GM18873 (cell line): ENCODE measurements at regions not wholly inside any gene's neighbourhood (a gene's known extent, or its start where the extent isn't known, plus 50 kb on each side); places are given as distances from the start of the nearest gene placed in this dataset.

ENCODE experiments used
- ATAC-seq: cut with Tn5 transposase; IDR thresholded peaks from one replicate; pipeline ENCODE4 v1.9.1; 2021; ENCODE audit warnings: mild to moderate bottlenecking, moderate library complexity, moderate number of reproducible peaks; ENCODE audit not compliant: unreplicated experiment, low FRiP score

DNA sequence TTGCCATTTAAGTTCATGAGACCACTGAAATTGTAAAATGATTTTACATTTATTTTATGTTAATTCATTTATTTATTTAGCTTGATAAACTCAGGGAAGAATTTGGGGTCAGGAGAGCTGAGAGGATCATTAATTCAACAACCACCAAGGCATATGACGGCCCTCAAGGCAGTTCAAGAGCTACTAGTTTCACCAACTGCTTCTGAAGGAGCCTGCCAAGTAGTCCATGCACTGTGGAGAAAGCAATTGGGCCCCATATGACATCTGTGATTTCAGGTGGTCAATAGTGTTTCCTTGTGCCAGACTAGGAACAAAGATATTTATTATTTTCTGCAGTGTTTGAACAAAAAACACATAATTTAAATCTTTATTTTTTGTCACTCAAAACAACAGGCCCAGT is 236.4 kb downstream of the CASP12 start:
- ATAC-seq, result no peak

GRCh38 chr11:104661471-104661870 is 236.8 kb downstream of the CASP12 start:
- ATAC-seq, result no peak

DNA sequence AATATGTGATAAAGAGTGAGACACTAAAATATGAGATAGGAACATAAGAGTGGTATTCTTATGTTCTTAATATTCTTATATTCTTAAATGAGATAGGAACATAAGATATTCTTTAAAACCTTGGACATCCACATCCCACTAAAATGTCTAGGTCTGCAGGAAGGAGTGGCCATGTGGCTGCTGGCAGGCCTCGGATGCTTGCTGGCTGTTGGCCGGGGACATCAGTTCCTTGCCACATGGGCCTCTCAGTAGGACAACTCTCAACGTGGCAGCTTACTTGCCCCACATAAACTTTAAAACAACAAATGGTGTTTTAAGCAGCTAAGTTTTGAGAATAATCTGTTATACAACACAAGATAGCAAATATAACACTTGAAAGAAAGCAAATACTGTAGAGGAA is 240.1 kb downstream of the CASP12 start:
- no peak for ATAC-seq

GRCh38 chr11:104657083-104657482 is 241.2 kb downstream of the CASP12 start:
- no peak for ATAC-seq

- ATAC-seq, result no peak
Measured at GRCh38 chr11:104655066-104655465, 243.2 kb downstream of the CASP12 start.

DNA sequence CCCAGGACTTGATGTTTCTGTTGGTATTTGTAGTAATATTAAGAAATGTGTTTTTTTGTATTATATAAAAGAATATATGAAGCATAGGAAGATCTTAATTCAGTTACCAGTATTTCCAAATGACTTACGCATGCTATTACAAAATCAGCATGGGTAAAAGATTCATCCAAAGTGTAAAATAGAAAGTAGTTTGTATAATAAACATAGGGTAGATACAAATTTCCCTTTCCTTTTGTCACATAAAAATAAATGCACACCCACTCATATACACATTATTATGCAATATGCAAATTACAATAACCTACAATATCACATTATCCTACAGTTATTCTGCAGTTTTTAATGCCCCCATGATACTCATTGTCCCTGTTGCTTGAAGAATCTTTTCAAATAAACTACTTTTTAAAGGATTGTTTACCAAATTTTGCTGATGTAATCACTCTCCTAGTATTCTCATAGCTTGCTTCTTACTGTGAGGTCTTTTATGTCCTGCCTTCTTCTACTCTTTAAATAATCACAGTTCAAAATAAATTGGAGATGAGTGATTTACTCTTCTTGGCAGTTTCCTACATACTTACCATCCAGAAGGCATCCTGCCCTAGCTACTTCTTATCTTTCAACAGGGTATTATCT is 244.0 kb downstream of the CASP12 start:
- no peak for ATAC-seq

GRCh38 chr11:104653407-104653806 is 244.9 kb downstream of the CASP12 start:
- ATAC-seq, result no peak

GRCh38 chr11:104652996-104653395 is 245.3 kb downstream of the CASP12 start:
- no peak for ATAC-seq

DNA sequence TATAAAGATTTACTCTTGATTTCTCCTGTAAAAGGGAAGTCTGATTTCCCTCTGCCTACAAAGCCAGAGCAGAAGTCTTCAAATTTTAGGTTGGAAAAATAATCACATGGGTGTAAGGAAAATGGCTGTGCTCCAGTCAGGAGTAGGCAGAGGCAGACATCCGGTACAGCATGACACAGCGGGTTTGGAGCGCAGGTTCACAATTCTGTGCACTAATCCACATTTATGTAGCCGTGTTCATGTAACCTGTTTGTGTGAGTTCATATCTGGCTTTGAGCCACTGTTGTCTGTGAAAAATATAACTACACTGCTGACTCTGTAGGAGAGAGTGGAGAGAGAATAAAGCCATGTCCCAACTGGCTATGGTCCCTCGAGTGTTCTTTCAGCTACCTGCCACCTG is 248.0 kb downstream of the CASP12 start:
- ATAC-seq, result no peak

DNA sequence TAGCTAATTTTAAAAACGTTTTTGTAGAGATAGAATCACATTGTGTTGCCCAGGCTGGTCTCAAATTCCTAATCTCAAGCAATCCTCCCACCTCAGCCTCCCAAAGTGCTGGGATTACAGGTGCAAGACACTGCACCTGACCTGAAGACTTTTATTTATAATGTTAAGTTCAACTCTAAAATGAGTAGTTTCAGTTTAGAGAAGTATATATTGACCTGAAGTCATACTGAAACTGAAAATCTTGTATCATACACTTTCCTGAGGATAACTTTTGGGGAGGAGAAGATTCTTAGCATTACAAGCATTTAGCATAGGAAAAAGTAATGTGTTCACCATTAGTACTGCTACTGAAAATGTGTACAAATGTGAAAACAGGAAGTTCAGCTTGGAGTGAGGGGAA is 249.3 kb downstream of the CASP12 start:
- no peak for ATAC-seq

- ATAC-seq, result no peak
Measured at GRCh38 chr11:104645261-104646222, 252.7 kb downstream of the CASP12 start.

DNA sequence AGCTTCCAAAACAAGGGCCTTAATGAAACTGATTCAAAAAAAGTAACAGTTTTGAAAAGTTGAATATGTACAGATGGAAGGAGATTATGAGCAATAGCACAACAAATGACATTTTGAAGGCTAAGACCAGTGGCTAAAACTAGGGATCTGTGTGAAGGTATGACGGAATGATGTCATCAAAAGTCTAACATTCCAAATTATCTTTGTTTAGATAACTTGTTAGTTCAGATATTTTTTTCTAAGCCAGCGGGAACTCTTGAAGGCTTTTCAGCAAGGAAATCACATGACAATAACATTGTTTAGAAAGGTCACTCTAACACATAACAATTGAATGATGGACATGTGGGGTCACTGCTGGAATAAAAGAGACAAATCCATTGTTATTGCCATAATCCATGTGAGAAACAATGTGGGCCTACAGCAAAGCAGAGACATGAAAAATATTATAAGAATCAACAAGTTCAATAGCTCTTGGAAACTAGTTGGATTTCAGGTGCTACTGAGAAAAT is 260.5 kb downstream of the CASP12 start:
- ATAC-seq, result no peak

GRCh38 chr11:104633226-104633625 is 265.0 kb downstream of the CASP12 start:
- no peak for ATAC-seq

GRCh38 chr11:104630352-104630751 is 267.9 kb downstream of the CASP12 start:
- no peak for ATAC-seq

- ATAC-seq, result no peak
Measured at GRCh38 chr11:104625246-104625645, 273.0 kb downstream of the CASP12 start.

DNA sequence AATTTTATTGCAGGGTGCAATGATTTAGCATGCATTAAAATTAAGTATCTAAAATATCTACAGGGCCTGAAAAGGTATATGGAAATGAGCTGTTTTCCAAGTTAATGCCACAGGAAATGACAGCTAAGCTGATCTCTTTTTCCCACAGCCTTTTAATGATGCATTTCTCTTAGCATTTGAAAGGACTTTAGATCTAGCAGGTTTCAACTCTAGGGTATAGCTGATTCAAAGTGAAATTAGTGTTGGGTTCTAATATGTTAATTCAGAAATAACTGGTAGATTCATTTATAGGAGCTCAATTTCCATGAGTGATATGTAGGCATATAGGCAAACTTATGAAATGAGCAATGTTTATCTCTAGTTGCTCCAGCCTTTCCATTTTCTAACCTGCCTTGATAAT is 274.2 kb downstream of the CASP12 start:
- no peak for ATAC-seq

- ATAC-seq, result no peak
Measured at GRCh38 chr11:104623518-104623917, 274.7 kb downstream of the CASP12 start.

DNA sequence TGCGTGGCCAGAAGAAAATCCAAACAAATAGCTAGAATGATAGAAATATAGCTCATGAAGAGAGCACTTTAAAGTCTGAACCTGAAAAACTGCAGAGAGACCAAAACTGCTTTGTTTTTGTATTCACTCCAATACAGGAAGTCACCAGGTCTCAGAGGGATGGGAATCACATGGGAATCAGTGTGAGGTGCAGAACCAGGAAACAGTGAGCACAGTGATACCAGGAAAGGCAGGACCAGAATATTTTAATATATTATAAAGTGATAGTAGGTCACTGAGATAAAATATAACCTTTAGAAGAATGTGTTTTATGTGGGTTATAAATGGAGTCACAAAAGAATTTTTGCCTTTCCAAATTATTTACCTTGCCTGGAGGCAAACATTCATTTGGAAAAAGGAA is 277.3 kb downstream of the CASP12 start:
- no peak for ATAC-seq

GRCh38 chr11:104619751-104620150 is 278.5 kb downstream of the CASP12 start:
- no peak for ATAC-seq

GRCh38 chr11:104618954-104619353 is 279.3 kb downstream of the CASP12 start:
- no peak for ATAC-seq

- no peak for ATAC-seq
Measured at GRCh38 chr11:104614961-104615360, 283.3 kb downstream of the CASP12 start.
